ENCODE measurements at regions not wholly inside any gene's neighbourhood (a gene's known extent, or its start where the extent isn't known, plus 50 kb on each side); places are given as distances from the start of the nearest gene placed in this dataset.

DNA sequence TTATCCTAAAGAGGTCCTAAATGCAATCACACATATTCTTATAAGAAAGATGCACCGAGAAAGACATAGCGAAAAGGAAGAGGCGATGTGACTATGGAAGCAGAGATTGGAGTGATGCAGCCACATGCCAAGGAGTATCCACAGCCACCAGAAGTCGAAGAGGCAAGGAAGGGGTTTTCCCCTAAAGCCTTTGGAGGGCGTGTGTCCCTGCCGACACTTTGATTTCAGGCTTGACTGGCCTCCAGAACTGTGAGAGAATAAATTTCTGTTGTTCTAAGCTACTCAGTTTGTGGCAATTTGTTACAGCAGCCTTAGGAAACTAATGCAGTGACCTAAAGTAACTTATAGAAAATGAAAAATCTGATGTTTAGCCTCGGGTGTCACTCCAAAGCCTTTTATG, 179.5 kb upstream of the CITED2 start:
- DNase-seq, result no peak

- DNase-seq, result no peak
These were observed 176.9 kb upstream of the CITED2 start for GRCh38 chr6:139551376-139551775.

DNA sequence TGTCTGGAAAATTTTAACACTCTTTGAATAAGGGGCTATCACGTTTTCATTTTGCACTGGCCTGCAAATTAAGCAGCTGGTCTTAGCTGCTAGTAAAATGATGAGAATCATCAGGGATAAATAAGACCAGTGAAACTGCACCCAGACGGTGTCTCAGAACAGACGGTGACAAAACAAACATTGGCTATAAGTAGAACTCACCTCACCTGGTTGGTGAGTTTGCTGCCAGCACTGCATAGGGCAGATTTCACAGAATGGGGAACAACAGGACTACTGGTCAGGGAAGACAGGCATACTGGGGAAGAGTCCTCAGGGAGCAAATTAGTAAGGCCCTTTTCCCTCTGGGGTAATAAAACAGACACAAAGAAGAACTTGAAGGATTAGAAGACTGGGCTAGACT, 175.9 kb upstream of the CITED2 start:
- DNase-seq, result no peak

GRCh38 chr6:139549561-139550070, 175.2 kb upstream of the CITED2 start:
- no peak for DNase-seq

DNA sequence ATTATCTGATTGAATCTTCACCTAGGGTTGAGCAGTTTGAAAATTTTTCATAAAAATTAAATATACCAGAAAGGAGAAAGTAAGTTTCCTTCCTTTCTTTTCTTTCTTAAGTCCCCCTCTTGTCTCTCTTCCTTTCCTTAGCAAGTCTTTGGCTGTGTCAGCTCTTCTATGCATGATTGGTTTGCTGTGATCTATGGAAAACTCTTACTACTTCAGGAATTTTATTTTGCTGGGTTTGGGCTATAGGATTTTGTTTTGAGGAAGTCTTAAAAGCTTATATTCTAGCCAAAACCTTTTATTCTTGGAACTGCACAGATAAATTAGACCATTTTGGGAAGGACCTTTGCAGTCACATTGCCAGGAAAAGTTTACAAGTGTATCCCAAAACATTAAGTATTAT, 173.4 kb upstream of the CITED2 start:
- DNase-seq, result no peak

DNA sequence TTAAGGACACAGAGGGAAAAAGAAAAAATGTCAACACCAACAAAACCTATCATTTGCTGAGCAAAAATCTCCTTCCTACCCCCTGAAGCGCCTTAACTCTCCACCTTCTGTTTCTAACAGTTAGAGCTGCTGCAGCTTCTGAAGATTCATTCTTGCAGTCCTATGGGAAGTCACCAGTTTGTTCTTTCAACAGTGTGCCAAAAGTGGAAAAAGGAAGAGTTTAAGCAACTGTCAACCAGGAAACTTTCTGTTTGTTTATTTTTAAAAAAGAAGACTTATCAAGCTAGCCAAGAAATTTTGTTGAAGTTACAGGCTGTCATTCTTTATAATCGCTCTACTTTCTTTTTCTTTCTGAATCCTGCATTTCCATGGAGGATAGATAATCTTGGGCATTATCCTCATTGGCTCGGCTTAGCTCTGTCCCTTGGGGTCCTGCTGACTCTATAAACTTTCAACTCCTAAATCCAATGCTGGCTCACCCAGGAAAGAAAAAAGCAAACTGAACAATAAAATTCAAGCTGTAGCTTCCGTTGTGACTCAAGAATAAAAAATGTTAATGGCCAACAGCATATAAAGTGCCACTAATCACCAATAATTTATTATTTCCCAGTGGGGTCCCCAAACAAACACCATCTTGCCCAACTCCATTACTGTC, 172.8 kb upstream of the CITED2 start:
- DNase-seq, result no peak

DNA sequence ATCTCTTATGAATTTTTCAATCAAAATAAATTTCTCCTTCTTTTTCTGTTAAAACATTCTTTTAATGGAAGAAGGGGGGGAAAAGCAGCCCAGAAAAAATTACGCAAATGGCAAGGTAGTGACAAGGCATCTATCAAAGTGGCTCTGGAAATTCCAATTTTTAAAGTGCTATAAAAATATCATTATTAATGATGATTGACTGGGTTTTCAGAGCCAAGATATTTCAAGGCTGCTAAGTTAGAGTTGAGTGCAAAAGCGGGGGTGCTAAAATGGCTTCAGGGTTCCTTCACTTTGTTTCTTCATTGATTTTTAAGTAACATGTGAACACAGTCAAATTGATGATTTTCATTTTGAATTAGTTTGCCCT, 171.6 kb upstream of the CITED2 start:
- DNase-seq, result no peak

DNA sequence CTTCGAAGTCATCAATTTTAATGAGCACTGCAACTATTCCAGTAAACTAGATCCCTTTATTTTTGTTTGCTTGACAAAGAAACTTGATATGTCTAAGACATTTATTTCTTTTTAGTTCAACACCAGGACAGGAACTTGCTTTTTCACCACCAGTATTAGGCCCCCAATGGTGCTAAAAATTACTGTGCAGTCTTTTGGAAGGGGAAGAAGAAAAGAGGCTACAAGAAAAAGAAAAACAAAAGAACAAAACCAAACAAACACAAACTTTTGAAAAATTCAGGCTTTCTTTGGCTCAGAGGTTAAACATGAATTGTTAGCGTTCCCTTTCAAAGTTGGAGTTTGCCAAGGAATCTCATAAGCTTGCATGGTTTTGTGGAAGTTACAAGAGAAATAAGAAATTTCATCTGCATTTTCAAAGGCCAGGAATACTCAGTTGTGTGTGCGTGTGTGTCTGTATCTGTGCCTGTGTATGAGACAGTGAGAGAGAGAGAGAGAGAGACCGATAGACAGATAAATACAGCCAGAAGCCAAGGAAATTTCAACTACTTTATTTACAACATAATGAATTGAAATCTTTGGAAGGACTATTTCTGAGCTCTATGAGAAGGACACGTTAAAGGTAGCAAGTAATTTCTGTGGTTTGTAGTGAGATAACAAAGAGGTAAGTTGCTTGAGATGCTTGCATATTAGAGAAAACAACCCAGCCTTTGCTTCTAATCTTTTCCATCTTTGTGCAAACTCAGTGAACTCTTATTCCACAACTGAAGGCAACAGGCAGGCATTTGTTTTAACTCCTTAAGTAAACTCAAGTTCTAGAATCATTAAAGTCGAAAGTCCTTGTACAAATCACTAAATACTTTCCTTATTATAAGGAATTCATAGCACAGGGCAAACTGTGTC, 171.0 kb upstream of the CITED2 start:
- no peak for DNase-seq

GRCh38 chr6:139544701-139545057, 170.2 kb upstream of the CITED2 start:
- DNase-seq, result no peak

GRCh38 chr6:139542351-139542750, 167.9 kb upstream of the CITED2 start:
- DNase-seq, result no peak

DNA sequence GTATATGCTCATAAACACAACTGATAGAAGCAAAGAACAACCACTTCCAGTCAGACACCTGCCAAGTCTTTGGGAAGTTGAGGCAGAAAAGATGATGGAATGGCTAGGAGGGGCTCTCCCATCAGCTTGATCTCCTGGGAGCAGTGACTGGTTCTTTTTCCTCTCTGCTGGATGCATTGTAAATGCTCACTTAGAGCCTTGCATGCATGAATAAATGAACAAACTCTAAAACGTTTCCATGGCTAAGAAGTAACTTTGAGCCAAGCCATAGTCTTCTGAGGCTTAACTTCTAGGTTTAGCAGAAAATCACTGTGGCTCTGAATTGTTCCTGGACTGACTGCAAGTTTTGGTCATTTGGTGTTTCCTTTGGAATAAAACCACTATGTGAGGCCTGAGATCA, 166.4 kb upstream of the CITED2 start:
- no peak for DNase-seq

DNA sequence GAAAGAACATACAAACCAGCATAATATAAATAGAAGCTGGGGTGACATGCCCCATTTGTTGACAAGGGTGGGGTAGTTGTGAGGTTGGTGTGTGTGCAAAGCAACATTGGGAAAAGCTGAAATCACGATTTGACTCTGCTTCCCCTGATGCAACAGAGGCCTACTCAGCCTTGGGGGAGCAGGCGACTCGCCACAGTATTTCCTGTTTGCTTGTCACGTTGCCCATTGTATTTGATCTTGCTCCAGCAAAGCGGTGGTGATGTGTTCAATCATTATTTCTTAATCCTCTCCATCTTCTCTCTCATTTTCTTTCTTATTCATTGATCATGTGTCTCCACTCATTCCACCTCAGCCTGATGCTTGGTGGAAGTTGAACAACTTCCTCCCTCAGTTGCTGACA, 165.8 kb upstream of the CITED2 start:
- DNase-seq, result no peak

GRCh38 chr6:139539852-139540251, 165.4 kb upstream of the CITED2 start:
- DNase-seq, result no peak

- DNase-seq, result no peak
These were observed 163.9 kb upstream of the CITED2 start for GRCh38 chr6:139538366-139538765.

- DNase-seq, result no peak
These were observed 162.5 kb upstream of the CITED2 start for GRCh38 chr6:139536751-139537617.

GRCh38 chr6:139534472-139535115, 160.1 kb upstream of the CITED2 start:
- DNase-seq, result no peak

- DNase-seq, result no peak
These were observed 159.4 kb upstream of the CITED2 start for GRCh38 chr6:139533573-139534471.

- no peak for DNase-seq
These were observed 158.7 kb upstream of the CITED2 start for GRCh38 chr6:139533171-139533570.

- no peak for DNase-seq
These were observed 157.0 kb upstream of the CITED2 start for GRCh38 chr6:139531148-139532115.

GRCh38 chr6:139530561-139530960, 156.1 kb upstream of the CITED2 start:
- DNase-seq, result no peak

- DNase-seq, result no peak
These were observed 155.0 kb upstream of the CITED2 start for GRCh38 chr6:139529420-139529819.

All from NCI-H2081 (cell line).